GM12873 (cell line): ENCODE measurements at regions not wholly inside any gene's neighbourhood (a gene's known extent, or its start where the extent isn't known, plus 50 kb on each side); places are given as distances from the start of the nearest gene placed in this dataset.

Experiments used
- CTCF ChIP-seq: IDR thresholded peaks from 2 replicates; pipeline ENCODE4 v1.5.1; 2012; ENCODE audit warnings: low read depth, mild to moderate bottlenecking, moderate library complexity, low read length, control low read depth; ENCODE audit not compliant: insufficient read depth; ENCODE audit errors: missing control alignments

- TF ChIP-seq CTCF = no peak
These were observed 73.8 kb upstream of the S1PR1 start for GRCh38 chr1:101162736-101163735.

DNA sequence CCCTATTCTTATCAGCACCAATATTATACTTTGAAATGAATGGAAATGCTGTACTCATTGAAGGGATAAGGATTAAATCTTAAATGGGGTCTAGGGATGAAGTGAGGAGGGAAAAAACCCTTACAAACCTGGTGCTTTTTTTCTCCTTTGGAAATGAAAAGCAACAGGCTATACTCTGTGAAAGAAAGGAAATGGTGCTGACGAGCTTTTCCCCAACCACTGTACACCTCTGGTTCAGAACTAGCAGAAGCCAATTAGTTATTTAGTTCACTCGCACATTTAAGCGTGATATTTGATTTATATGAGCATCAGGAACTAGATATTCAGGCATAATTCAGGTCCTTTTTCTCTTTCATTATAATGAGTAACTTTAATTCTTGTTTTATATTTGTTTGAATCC is 74.5 kb upstream of the S1PR1 start:
- TF ChIP-seq CTCF = no peak

- TF ChIP-seq CTCF = no peak
These were observed 75.2 kb upstream of the S1PR1 start for GRCh38 chr1:101161619-101162018.

DNA sequence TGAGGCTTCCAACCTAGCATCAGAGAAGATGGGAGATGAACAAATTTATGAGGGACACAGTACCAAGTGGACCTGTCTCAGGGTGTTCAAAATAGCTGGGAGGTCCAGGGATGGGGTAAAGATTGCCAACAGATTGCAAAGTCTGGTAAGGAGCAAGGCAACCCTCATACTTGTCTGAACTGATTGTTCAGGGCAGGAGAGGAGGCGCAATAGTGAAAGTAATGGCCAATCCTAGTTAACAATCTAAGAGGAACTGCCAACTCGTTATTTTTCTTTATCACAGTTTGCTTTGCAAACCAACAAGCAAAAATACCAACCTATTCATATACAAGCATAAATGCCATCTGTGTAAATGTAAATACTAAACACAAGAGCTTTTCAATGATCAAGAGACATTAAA is 78.4 kb upstream of the S1PR1 start:
- no peak for TF ChIP-seq CTCF

GRCh38 chr1:101154547-101154946 is 82.3 kb upstream of the S1PR1 start:
- TF ChIP-seq CTCF = no peak

DNA sequence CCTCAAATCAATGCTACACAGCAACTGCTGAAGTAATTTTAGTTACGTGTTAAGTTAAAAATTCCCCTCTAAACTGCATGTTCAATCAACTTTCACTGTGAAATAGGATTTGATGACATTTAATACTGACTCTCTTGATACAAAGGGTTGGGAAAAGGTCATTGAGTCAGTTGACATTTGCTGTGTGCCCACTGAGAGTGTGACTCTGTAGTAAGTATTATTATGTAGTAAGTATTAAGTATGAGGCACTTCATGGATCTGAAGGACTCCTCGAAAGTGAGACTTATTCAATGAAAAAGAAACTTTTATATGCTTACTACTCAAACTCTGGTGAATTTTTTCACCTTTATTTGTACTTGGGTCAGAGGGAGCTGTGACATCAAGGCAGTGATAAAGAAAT is 83.1 kb upstream of the S1PR1 start:
- no peak for TF ChIP-seq CTCF

DNA sequence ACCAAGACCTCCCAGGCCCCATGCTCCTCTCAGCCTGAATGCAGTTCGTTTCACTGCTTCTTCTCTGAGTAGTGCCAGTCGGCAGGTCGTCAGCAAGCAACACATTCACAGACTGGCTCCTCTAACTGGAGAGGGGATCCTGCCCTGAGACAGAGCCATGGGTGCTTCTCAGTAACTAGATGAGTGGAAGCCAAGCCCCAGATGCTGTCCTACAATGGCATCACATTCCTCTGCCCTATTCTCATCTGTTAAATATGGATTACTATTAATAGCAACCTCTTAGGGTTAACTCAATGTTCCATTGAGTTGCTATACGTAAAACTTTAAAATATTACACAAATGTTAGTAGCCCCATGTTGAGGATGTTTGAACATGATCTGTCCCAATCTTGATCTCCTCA is 84.2 kb upstream of the S1PR1 start:
- TF ChIP-seq CTCF = no peak
